NCI-H1930 (cell line): ENCODE measurements at regions not wholly inside any gene's neighbourhood (a gene's known extent, or its start where the extent isn't known, plus 50 kb on each side); places are given as distances from the start of the nearest gene placed in this dataset.
"Not testable (repeated sequence)": the region's sequence is repeated elsewhere in the genome, so short reads cannot be mapped to it uniquely, and the experiment has no call there.

Source experiments
- DNase-seq, 2 experiments: peaks; one replicate each; lab custom pipeline; 2025; lab: John Stamatoyannopoulos, UW

GRCh38 chr11:112714340-112714739 is 246.9 kb upstream of the NCAM1 start:
- DNase-seq = not testable (repeated sequence)

- DNase-seq = no peak
Measured at GRCh38 chr11:112715056-112715455, 246.2 kb upstream of the NCAM1 start.

- no peak for DNase-seq
Measured at GRCh38 chr11:112718483-112718882, 242.7 kb upstream of the NCAM1 start.

- DNase-seq = no peak
Measured at GRCh38 chr11:112719736-112720525, 241.3 kb upstream of the NCAM1 start.

GRCh38 chr11:112722148-112722547 is 239.1 kb upstream of the NCAM1 start:
- no peak for DNase-seq

- DNase-seq = no peak
Measured at GRCh38 chr11:112722876-112723275, 238.3 kb upstream of the NCAM1 start.

GRCh38 chr11:112723676-112724495 is 237.3 kb upstream of the NCAM1 start:
- DNase-seq = no peak

- DNase-seq = no peak
Measured at GRCh38 chr11:112724496-112724790, 236.8 kb upstream of the NCAM1 start.

- DNase-seq = no peak
Measured at GRCh38 chr11:112725636-112726035, 235.6 kb upstream of the NCAM1 start.

- DNase-seq = no peak
Measured at GRCh38 chr11:112727341-112727841, 233.8 kb upstream of the NCAM1 start.

GRCh38 chr11:112728288-112728687 is 232.9 kb upstream of the NCAM1 start:
- no peak for DNase-seq

GRCh38 chr11:112728716-112729115 is 232.5 kb upstream of the NCAM1 start:
- DNase-seq = no peak

GRCh38 chr11:112730591-112730990 is 230.6 kb upstream of the NCAM1 start:
- DNase-seq = no peak

GRCh38 chr11:112731538-112731937 is 229.7 kb upstream of the NCAM1 start:
- DNase-seq = no peak

- DNase-seq = no peak
Measured at GRCh38 chr11:112732031-112732430, 229.2 kb upstream of the NCAM1 start.

GRCh38 chr11:112734207-112734606 is 227.0 kb upstream of the NCAM1 start:
- no peak for DNase-seq

GRCh38 chr11:112735470-112735869 is 225.8 kb upstream of the NCAM1 start:
- DNase-seq = no peak

- no peak for DNase-seq
Measured at GRCh38 chr11:112744041-112744440, 217.2 kb upstream of the NCAM1 start.

- DNase-seq = no peak
Measured at GRCh38 chr11:112745973-112746372, 215.2 kb upstream of the NCAM1 start.

GRCh38 chr11:112748252-112748651 is 213.0 kb upstream of the NCAM1 start:
- DNase-seq = no peak

- no peak for DNase-seq
Measured at GRCh38 chr11:112748713-112749543, 212.3 kb upstream of the NCAM1 start.

- DNase-seq = no peak
Measured at GRCh38 chr11:112751329-112751728, 209.9 kb upstream of the NCAM1 start.
